IPS DF 4.7 (cell line): ENCODE measurements at regions not wholly inside any gene's neighbourhood (a gene's known extent, or its start where the extent isn't known, plus 50 kb on each side); places are given as distances from the start of the nearest gene placed in this dataset.
A peak's percentile ranks its signal among the peaks of the same experiment; 100 is the strongest.

Source experiments
- DNase-seq: peaks from one replicate; pipeline ENCODE4 v3.0.0-alpha.2; 2013; ENCODE audit warnings: low spot score; ENCODE audit errors: extremely low read depth

- no peak for DNase-seq
These were observed 139.3 kb upstream of the HDAC9 start for GRCh38 chr7:18356191-18356645.

- DNase-seq: no peak
These were observed 137.9 kb upstream of the HDAC9 start for GRCh38 chr7:18357691-18358090.

- peak; percentile 89 for DNase-seq
These were observed 133.8 kb upstream of the HDAC9 start for GRCh38 chr7:18361756-18362155.

- no peak for DNase-seq
These were observed 131.7 kb upstream of the HDAC9 start for GRCh38 chr7:18363751-18364380.

GRCh38 chr7:18364396-18364795 lies 131.2 kb upstream of the HDAC9 start:
- no peak for DNase-seq

- no peak for DNase-seq
These were observed 129.2 kb upstream of the HDAC9 start for GRCh38 chr7:18366394-18366793.

GRCh38 chr7:18369011-18369410 lies 126.5 kb upstream of the HDAC9 start:
- no peak for DNase-seq

GRCh38 chr7:18370633-18371032 lies 124.9 kb upstream of the HDAC9 start:
- DNase-seq: no peak

GRCh38 chr7:18378989-18379605 lies 116.5 kb upstream of the HDAC9 start:
- no peak for DNase-seq

GRCh38 chr7:18384491-18385143 lies 110.9 kb upstream of the HDAC9 start:
- DNase-seq: peak; percentile 38

GRCh38 chr7:18386607-18387006 lies 108.9 kb upstream of the HDAC9 start:
- DNase-seq: no peak

- no peak for DNase-seq
These were observed 108.3 kb upstream of the HDAC9 start for GRCh38 chr7:18387191-18387735.

GRCh38 chr7:18390535-18390907 lies 105.0 kb upstream of the HDAC9 start:
- DNase-seq: no peak

GRCh38 chr7:18393465-18394118 lies 102.0 kb upstream of the HDAC9 start:
- DNase-seq: no peak

- no peak for DNase-seq
These were observed 99.7 kb upstream of the HDAC9 start for GRCh38 chr7:18395868-18396267.

- no peak for DNase-seq
These were observed 98.6 kb upstream of the HDAC9 start for GRCh38 chr7:18396953-18397352.

GRCh38 chr7:18399436-18400235 lies 95.9 kb upstream of the HDAC9 start:
- DNase-seq: no peak

GRCh38 chr7:18400275-18400674 lies 95.3 kb upstream of the HDAC9 start:
- DNase-seq: no peak

- DNase-seq: no peak
These were observed 94.8 kb upstream of the HDAC9 start for GRCh38 chr7:18400726-18401125.

- DNase-seq: no peak
These were observed 93.8 kb upstream of the HDAC9 start for GRCh38 chr7:18401757-18402156.

GRCh38 chr7:18402488-18403183 lies 92.9 kb upstream of the HDAC9 start:
- DNase-seq: no peak
